ENCODE measurements at regions not wholly inside any gene's neighbourhood (a gene's known extent, or its start where the extent isn't known, plus 50 kb on each side); places are given as distances from the start of the nearest gene placed in this dataset.
"Not testable (repeated sequence)": the region's sequence is repeated elsewhere in the genome, so short reads cannot be mapped to it uniquely, and the experiment has no call there.

DNA sequence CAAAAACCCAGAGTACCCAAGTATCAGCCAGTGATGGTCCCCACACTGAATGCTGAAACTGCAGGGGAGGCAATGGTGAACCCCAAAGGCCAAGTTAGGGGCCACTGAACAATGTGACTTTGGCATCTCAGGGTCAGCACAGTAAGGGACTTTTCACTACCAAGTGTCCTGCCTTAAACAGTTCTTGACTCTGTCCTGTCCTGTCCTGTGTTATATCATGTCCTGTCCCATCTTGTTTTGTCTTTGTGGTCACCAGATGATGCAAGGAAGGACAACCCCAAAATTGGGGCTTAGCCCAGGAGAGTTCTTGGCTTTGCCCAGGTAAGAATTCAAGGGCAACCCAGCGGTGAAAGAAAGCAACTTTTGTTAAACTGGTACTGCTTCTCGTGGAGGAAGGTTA, 105.0 kb downstream of the PPIAL4A start:
- TF ChIP-seq, protein P1, sequence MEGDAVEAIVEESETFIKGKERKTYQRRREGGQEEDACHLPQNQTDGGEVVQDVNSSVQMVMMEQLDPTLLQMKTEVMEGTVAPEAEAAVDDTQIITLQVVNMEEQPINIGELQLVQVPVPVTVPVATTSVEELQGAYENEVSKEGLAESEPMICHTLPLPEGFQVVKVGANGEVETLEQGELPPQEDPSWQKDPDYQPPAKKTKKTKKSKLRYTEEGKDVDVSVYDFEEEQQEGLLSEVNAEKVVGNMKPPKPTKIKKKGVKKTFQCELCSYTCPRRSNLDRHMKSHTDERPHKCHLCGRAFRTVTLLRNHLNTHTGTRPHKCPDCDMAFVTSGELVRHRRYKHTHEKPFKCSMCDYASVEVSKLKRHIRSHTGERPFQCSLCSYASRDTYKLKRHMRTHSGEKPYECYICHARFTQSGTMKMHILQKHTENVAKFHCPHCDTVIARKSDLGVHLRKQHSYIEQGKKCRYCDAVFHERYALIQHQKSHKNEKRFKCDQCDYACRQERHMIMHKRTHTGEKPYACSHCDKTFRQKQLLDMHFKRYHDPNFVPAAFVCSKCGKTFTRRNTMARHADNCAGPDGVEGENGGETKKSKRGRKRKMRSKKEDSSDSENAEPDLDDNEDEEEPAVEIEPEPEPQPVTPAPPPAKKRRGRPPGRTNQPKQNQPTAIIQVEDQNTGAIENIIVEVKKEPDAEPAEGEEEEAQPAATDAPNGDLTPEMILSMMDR (conservative IDR thresholded peaks at IDR 0.05 in 1 of 2, IDR thresholded peaks at IDR 0.05 in 1 of 2; ENCODE audit: extremely low read depth in 1 of 2, insufficient read depth in 1 of 2, low read depth in 1 of 2, low read length in 2 of 2) = not testable (repeated sequence)
- not testable (repeated sequence) for TF ChIP-seq EZH2 (IDR thresholded peaks at IDR 0.05; ENCODE audit: borderline replicate concordance, low read length)

Data from mammary epithelial cell (primary cell).